ENCODE measurements at regions not wholly inside any gene's neighbourhood (a gene's known extent, or its start where the extent isn't known, plus 50 kb on each side); places are given as distances from the start of the nearest gene placed in this dataset.

GRCh38 chr15:95009635-95010034, 778.3 kb downstream of the MCTP2 start:
- TF ChIP-seq CTCF (IDR thresholded peaks at IDR 0.05) (no peak), ZFX (IDR thresholded peaks at IDR 0.05; ENCODE audit: borderline replicate concordance) (no peak)

Measured in 22Rv1 (cell line).